H9 (cell line): ENCODE measurements at regions not wholly inside any gene's neighbourhood (a gene's known extent, or its start where the extent isn't known, plus 50 kb on each side); places are given as distances from the start of the nearest gene placed in this dataset.

ENCODE experiments used
- DNase-seq: peaks from one replicate; pipeline ENCODE4 v3.0.0-alpha.2; 2017
- H2AFZ ChIP-seq: one replicate; pipeline ENCODE4 v1.6.1; 2013; ENCODE audit warnings: mild to moderate bottlenecking, low read length, control low read depth, moderate library complexity
- H2AK5ac ChIP-seq: 2 replicates; pipeline ENCODE4 v1.6.1; 2013; ENCODE audit warnings: low read length, control low read depth, mixed read lengths; ENCODE audit not compliant: insufficient read length
- H2BK120ac ChIP-seq: one replicate; pipeline ENCODE4 v1.6.1; 2013; ENCODE audit warnings: low read depth, mild to moderate bottlenecking, low read length, control low read depth, inconsistent platforms; ENCODE audit not compliant: poor library complexity, severe bottlenecking
- H2BK12ac ChIP-seq: 2 replicates; pipeline ENCODE4 v1.6.1; 2013; ENCODE audit warnings: low read length, control low read depth, mixed read lengths, low read depth; ENCODE audit not compliant: insufficient read length
- H2BK15ac ChIP-seq: 2 replicates; pipeline ENCODE4 v1.6.1; 2013; ENCODE audit warnings: low read depth, low read length, control low read depth
- H2BK20ac ChIP-seq: one replicate; pipeline ENCODE4 v1.6.1; 2013; ENCODE audit warnings: low read depth, mild to moderate bottlenecking, low read length, control low read depth, inconsistent platforms; ENCODE audit not compliant: poor library complexity, severe bottlenecking
- H2BK5ac ChIP-seq: 2 replicates; pipeline ENCODE4 v1.6.1; 2013; ENCODE audit warnings: low read length, control low read depth, mixed read lengths; ENCODE audit not compliant: insufficient read length
- H3K14ac ChIP-seq: 2 replicates; pipeline ENCODE4 v1.6.1; 2013; ENCODE audit warnings: low read length, control low read depth; ENCODE audit not compliant: insufficient read depth
- H3K18ac ChIP-seq: 2 replicates; pipeline ENCODE4 v1.6.1; 2013; ENCODE audit warnings: low read depth, mild to moderate bottlenecking, mixed read lengths, low read length, control low read depth; ENCODE audit not compliant: insufficient read length
- H3K23ac ChIP-seq: 2 replicates; pipeline ENCODE4 v1.6.1; 2013; ENCODE audit warnings: low read length, control low read depth, mixed read lengths, low read depth; ENCODE audit not compliant: insufficient read length
- H3K23me2 ChIP-seq: 2 replicates; pipeline ENCODE4 v1.6.1; 2013; ENCODE audit warnings: low read depth, mild to moderate bottlenecking, mixed read lengths, low read length, control low read depth; ENCODE audit not compliant: insufficient read length, poor library complexity, severe bottlenecking
- H3K27ac ChIP-seq: 2 replicates; pipeline ENCODE4 v1.5.1; 2013; ENCODE audit warnings: low read length, control low read depth, mixed read lengths, low read depth; ENCODE audit not compliant: insufficient read length
- H3K27me3 ChIP-seq: 2 replicates; pipeline ENCODE4 v1.6.1; 2013; ENCODE audit warnings: low read length, control low read depth, inconsistent platforms; ENCODE audit not compliant: insufficient read depth
- H3K4ac ChIP-seq: 2 replicates; pipeline ENCODE4 v1.6.1; 2013; ENCODE audit warnings: low read depth, mild to moderate bottlenecking, control low read depth, inconsistent platforms, low read length, moderate library complexity
- H3K4me1 ChIP-seq: 2 replicates; pipeline ENCODE4 v1.6.1; 2013; ENCODE audit warnings: low read length, control low read depth, inconsistent platforms; ENCODE audit not compliant: insufficient read depth
- H3K4me2 ChIP-seq: 2 replicates; pipeline ENCODE4 v1.6.1; 2013; ENCODE audit warnings: low read length, control low read depth, mixed read lengths; ENCODE audit not compliant: insufficient read length, insufficient read depth
- H3K56ac ChIP-seq: 2 replicates; pipeline ENCODE4 v1.6.1; 2013; ENCODE audit warnings: low read depth, mild to moderate bottlenecking, mixed read lengths, low read length, control low read depth; ENCODE audit not compliant: insufficient read length
- H3K79me1 ChIP-seq: 2 replicates; pipeline ENCODE4 v1.6.1; 2013; ENCODE audit warnings: low read depth, mild to moderate bottlenecking, moderate library complexity, low read length, control low read depth, inconsistent platforms; ENCODE audit not compliant: insufficient read depth, poor library complexity, severe bottlenecking
- H3K79me2 ChIP-seq: 2 replicates; pipeline ENCODE4 v1.6.1; 2013; ENCODE audit warnings: low read length, control low read depth, inconsistent platforms; ENCODE audit not compliant: insufficient read depth
- H3K9ac ChIP-seq: 2 replicates; pipeline ENCODE4 v1.6.1; 2013; ENCODE audit warnings: low read length, control low read depth, mixed read lengths; ENCODE audit not compliant: insufficient read length; ENCODE audit errors: extremely low read depth
- H3K9me3 ChIP-seq: one replicate; pipeline ENCODE4 v1.6.1; 2013; ENCODE audit warnings: low read depth, low read length, inconsistent platforms; ENCODE audit not compliant: control insufficient read depth
- H3T11ph ChIP-seq: one replicate; pipeline ENCODE4 v1.6.1; 2013; ENCODE audit warnings: mild to moderate bottlenecking, low read length, control low read depth, inconsistent platforms
- H4K20me1 ChIP-seq: one replicate; pipeline ENCODE4 v1.6.1; 2013; ENCODE audit not compliant: control insufficient read depth, insufficient read length, insufficient read depth
- H4K5ac ChIP-seq: 2 replicates; pipeline ENCODE4 v1.6.1; 2013; ENCODE audit warnings: low read depth, mild to moderate bottlenecking, mixed read lengths, low read length, control low read depth; ENCODE audit not compliant: insufficient read length
- H4K8ac ChIP-seq: replicated peaks from 2 replicates; pipeline ENCODE4 v1.6.1; 2013; ENCODE audit warnings: low read length, control low read depth, mixed read lengths, low read depth; ENCODE audit not compliant: insufficient read length
- H4K91ac ChIP-seq: 2 replicates; pipeline ENCODE4 v1.6.1; 2013; ENCODE audit warnings: low read depth, mild to moderate bottlenecking, moderate library complexity, mixed read lengths, low read length, control low read depth; ENCODE audit not compliant: insufficient read length
- H3K27ac Mint-ChIP-seq, 3 experiments: 2 replicates in 2 of 3; 3 replicates in 1 of 3; pipeline ENCODE4 v1.8.0; 2020 to 2021; ENCODE audit warnings: mixed read lengths in 3 of 3, mild to moderate bottlenecking in 1 of 3, moderate library complexity in 1 of 3
- H3K27me3 Mint-ChIP-seq: 2 replicates; pipeline ENCODE4 v1.8.0; 2021; ENCODE audit warnings: low read depth, mild to moderate bottlenecking, moderate library complexity, mixed read lengths
- H3K36me3 Mint-ChIP-seq, 3 experiments: 2 replicates in 2 of 3; 3 replicates in 1 of 3; pipeline ENCODE4 v1.8.0; 2020 to 2021; ENCODE audit warnings: low read depth in 3 of 3, mixed read lengths in 3 of 3; ENCODE audit not compliant: insufficient read depth in 1 of 3
- H3K4me1 Mint-ChIP-seq, 2 experiments: 2 replicates each; pipeline ENCODE4 v1.8.0; 2020; ENCODE audit warnings: mixed read lengths in 2 of 2
- H3K4me3 Mint-ChIP-seq, 2 experiments: 2 replicates in 1 of 2; 3 replicates in 1 of 2; pipeline ENCODE4 v1.8.0; 2020 to 2021; ENCODE audit warnings: mild to moderate bottlenecking in 2 of 2, mixed read lengths in 2 of 2, moderate library complexity in 1 of 2
- H3K9me3 Mint-ChIP-seq, 2 experiments: 2 replicates in 1 of 2; 3 replicates in 1 of 2; pipeline ENCODE4 v1.8.0; 2020; ENCODE audit warnings: mild to moderate bottlenecking in 2 of 2, mixed read lengths in 2 of 2, moderate library complexity in 1 of 2
- CTCF ChIP-seq: fragments of 200-600 bp; sonication (generic); conservative IDR thresholded peaks from 3 replicates; pipeline ENCODE4 v1.8.0; 2021; ENCODE audit warnings: antibody characterized with exemption, mild to moderate bottlenecking
- WGBS: extraction: QIAGEN DNeasy Blood & Tissue Kit; methylation state at CpG from one replicate; pipeline ENCODE4 v1.1.7; 2013; ENCODE audit warnings: missing lambda C conversion rate, low lambda C conversion rate, mixed read lengths; ENCODE audit not compliant: insufficient read length; ENCODE audit errors: extremely low coverage; 5-methylcytosine and 5-hydroxymethylcytosine counted together

- Histone ChIP-seq H3K27ac (no peak overlapping the region), H3K79me1 (no peaks in the 10 kb centered on the region), H3K9me3 (no peaks in the 10 kb centered on the region), H2BK120ac (no peak overlapping the region), H3K14ac (no peak overlapping the region), H2BK20ac (no peak overlapping the region), H2AK5ac (no peak overlapping the region), H3K4me1 (no peaks in the 10 kb centered on the region), H3K27me3 (no peaks in the 10 kb centered on the region), H4K91ac (no peak overlapping the region), H2AFZ (no peak overlapping the region), H3K4me2 (no peak overlapping the region), H3K56ac (no peak overlapping the region), H3K18ac (no peak overlapping the region), H3K9ac (no peak overlapping the region), H3K23me2 (no peaks in the 10 kb centered on the region), H2BK5ac (no peak overlapping the region), H2BK12ac (no peak overlapping the region), H3K4ac (no peak overlapping the region), H4K8ac (no peak overlapping the region), H3K23ac (no peak overlapping the region), H4K20me1 (no peaks in the 10 kb centered on the region), H2BK15ac (no peak overlapping the region), H3T11ph (no peak overlapping the region), H3K79me2 (no peaks in the 10 kb centered on the region), H4K5ac (no peak overlapping the region)
- H3K27me3 Mint-ChIP-seq, result no peaks in the 10 kb centered on the region
- H3K36me3 Mint-ChIP-seq, result no peaks in the 10 kb centered on the region
- TF ChIP-seq CTCF, result no peak
- DNase-seq, result no peak
- no peak overlapping the region for H3K4me3 Mint-ChIP-seq
- peaks cover 11% of the 10 kb centered on the region in 2 experiments for H3K4me1 Mint-ChIP-seq
- WGBS, result no CpG with 5 or more reads among the region's 1 CpG
- H3K9me3 Mint-ChIP-seq, result peaks cover 2 to 3% of the 10 kb centered on the region in 2 experiments; a peak in 3 of 5 replicates
- no peak overlapping the region for H3K27ac Mint-ChIP-seq
Observed at GRCh38 chr2:116716038-116716437, 1098.5 kb upstream of the DDX18 start.
